Transverse colon (tissue), 4 donors: ENCODE measurements at regions not wholly inside any gene's neighbourhood (a gene's known extent, or its start where the extent isn't known, plus 50 kb on each side); places are given as distances from the start of the nearest gene placed in this dataset.

Source experiments
- DNase-seq: peaks from one replicate; pipeline ENCODE4 v3.0.0-alpha.2; 2019
- H3K27ac ChIP-seq, 4 donors: fragments of 200-600 bp; sonication (generic); 2 replicates each; pipeline ENCODE4 v1.5.1; 2016 to 2018; ENCODE audit warnings: inconsistent platforms in 4 of 4
- H3K27me3 ChIP-seq: fragments of 200-600 bp; sonication (generic); 2 replicates; pipeline ENCODE4 v1.5.1; 2017; ENCODE audit warnings: inconsistent platforms
- H3K36me3 ChIP-seq, 4 donors: fragments of 200-600 bp; sonication (generic); 2 replicates each; pipeline ENCODE4 v1.5.1; 2017 to 2019; ENCODE audit warnings: inconsistent platforms in 4 of 4
- H3K4me1 ChIP-seq, 4 donors: fragments of 200-600 bp; sonication (generic); 2 replicates each; pipeline ENCODE4 v1.5.1; 2017 to 2020; ENCODE audit warnings: inconsistent platforms in 4 of 4
- H3K4me3 ChIP-seq, 4 donors: fragments of 200-600 bp; sonication (generic); 1 replicate in 1 of 4; 2 replicates in 3 of 4; pipeline versions ENCODE4 v1.5.1 to v1.6.1; 2017 to 2019; ENCODE audit warnings: inconsistent platforms in 4 of 4
- H3K9me3 ChIP-seq, 2 donors: fragments of 200-600 bp; sonication (generic); 2 replicates each; pipeline ENCODE4 v1.5.1; 2017 to 2019; ENCODE audit warnings: inconsistent platforms in 2 of 2
- EP300 ChIP-seq: sonication (generic); formaldehyde crosslinking; IDR thresholded peaks from one replicate; pipeline ENCODE4 v1.6.1; 2017; ENCODE audit warnings: antibody characterized with exemption, low read depth
- POLR2A ChIP-seq: fragments of 450-650 bp; IDR thresholded peaks from one replicate; pipeline ENCODE4 v1.6.1; 2016; ENCODE audit warnings: antibody characterized with exemption, mild to moderate bottlenecking, moderate library complexity
- POLR2AphosphoS5 ChIP-seq, 3 donors: sonication (generic); formaldehyde crosslinking; IDR thresholded peaks; one replicate each; pipeline ENCODE4 v1.6.1; 2016; ENCODE audit warnings: antibody characterized with exemption in 3 of 3
- WGBS, 2 donors: methylation state at CpG; one replicate each; pipeline ENCODE4 v1.1.5; 2018; ENCODE audit warnings: low coverage in 1 of 2; 5-methylcytosine and 5-hydroxymethylcytosine counted together
- in situ Hi-C, 4 donors: fragments of 200-750 bp; cut with MboI; loops; one replicate each; pipeline versions ENCODE4 v1.15.0 to v1.15.1; 2017; ENCODE audit warnings: low sequenced_read_pairs in 3 of 4, low pct_ligation_motif_present in 1 of 4, low pct_unique_long_range_greater_than_20kb in 1 of 4
- intact Hi-C: fragments of 100-400 bp; cut with DNase I; formaldehyde crosslinking; loops from one replicate; pipeline ENCODE4 v1.15.1; 2023; ENCODE audit warnings: low total_unique reads
- TF ChIP-seq, protein P1 (sequence below), 5 experiments: fragments of 200-600 bp in 3 of 5; fragments of 450-650 bp in 2 of 5; sonication (generic) in 3 of 5; IDR thresholded peaks; 1 replicate in 2 of 5; 2 replicates in 3 of 5; pipeline ENCODE4 v1.5.1; 2016 to 2017; ENCODE audit warnings: antibody characterized with exemption in 5 of 5, inconsistent platforms in 3 of 5, mild to moderate bottlenecking in 2 of 5, moderate library complexity in 1 of 5

DNA sequence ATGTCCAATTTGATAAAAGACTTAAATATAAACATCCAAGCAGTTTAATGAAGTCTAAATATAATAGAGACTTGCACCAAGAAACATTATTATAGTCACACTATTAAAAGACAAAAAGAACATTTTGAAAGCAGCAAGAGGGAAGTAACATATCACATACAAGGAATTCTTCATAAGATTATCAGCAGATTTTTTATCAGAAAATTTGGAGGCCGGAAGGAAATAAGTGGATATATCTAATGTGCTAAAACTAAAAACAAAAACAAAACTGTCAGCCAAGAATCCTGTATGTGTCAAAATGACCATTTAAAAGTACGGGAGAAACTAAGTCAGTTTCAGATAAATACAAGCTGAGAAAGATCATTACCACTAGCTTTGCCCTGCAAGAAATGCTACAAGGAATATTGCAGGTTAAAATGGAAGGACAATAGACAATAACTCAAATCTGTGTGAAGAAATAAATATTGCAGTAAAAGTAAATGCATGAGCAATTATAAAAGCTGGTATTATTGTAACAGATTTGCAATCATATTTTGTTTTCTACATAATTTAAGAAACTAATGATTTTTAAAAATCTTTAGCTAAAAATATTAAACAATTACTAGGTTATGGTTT lies 1665.9 kb upstream of the PCDH20 start:
- Histone ChIP-seq H3K4me3 (no peak overlapping the region), H3K27ac (no peak overlapping the region), H3K9me3 (peaks cover 4 to 8% of the 10 kb centered on the region in 2 donors), H3K36me3 (no peaks in the 10 kb centered on the region), H3K4me1 (no peaks in the 10 kb centered on the region), H3K27me3 (no peaks in the 10 kb centered on the region)
- WGBS, 2 donors = 90 to 92% methylated on average over 2 of the region's 2 CpGs
- TF ChIP-seq POLR2A = no peak
- TF ChIP-seq, protein P1, sequence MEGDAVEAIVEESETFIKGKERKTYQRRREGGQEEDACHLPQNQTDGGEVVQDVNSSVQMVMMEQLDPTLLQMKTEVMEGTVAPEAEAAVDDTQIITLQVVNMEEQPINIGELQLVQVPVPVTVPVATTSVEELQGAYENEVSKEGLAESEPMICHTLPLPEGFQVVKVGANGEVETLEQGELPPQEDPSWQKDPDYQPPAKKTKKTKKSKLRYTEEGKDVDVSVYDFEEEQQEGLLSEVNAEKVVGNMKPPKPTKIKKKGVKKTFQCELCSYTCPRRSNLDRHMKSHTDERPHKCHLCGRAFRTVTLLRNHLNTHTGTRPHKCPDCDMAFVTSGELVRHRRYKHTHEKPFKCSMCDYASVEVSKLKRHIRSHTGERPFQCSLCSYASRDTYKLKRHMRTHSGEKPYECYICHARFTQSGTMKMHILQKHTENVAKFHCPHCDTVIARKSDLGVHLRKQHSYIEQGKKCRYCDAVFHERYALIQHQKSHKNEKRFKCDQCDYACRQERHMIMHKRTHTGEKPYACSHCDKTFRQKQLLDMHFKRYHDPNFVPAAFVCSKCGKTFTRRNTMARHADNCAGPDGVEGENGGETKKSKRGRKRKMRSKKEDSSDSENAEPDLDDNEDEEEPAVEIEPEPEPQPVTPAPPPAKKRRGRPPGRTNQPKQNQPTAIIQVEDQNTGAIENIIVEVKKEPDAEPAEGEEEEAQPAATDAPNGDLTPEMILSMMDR (IDR thresholded peaks at IDR 0.05) = no peak
- TF ChIP-seq EP300 = no peak
- TF ChIP-seq POLR2AphosphoS5 (IDR thresholded peaks at IDR 0.05) = no peak
- intact Hi-C loops = no loop called here
- in situ Hi-C loops = no loop called here
- DNase-seq = no peak

DNA sequence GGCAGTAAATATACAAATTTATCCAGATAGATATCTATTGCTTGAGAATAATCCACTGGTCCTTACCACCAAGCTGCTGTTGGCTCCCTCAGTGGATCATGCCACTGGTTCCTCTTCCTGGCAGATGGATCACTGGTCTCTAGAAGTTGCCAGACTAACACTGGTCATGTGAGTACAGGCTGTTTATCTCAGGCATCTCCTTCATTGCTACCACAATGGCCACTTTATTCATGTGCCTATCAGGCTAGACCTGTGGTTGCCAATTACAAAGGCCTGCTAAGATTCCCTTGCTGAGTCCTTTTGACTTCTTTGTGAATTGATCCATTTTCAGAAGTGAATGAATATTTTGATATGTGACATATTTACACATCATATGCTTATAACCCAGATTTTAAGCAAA lies 1659.5 kb upstream of the PCDH20 start:
- Histone ChIP-seq H3K36me3 (no peaks in the 10 kb centered on the region), H3K4me3 (no peak overlapping the region), H3K9me3 (peaks cover 0 to under 1% of the 10 kb centered on the region in 2 donors), H3K27ac (no peak overlapping the region), H3K4me1 (no peaks in the 10 kb centered on the region), H3K27me3 (no peaks in the 10 kb centered on the region)
- TF ChIP-seq EP300 (no peak), POLR2AphosphoS5 (IDR thresholded peaks at IDR 0.05) (no peak), POLR2A (no peak)
- TF ChIP-seq, protein P1 (IDR thresholded peaks at IDR 0.05) = no peak
- in situ Hi-C loops = no loop called here
- intact Hi-C loops = no loop called here
- DNase-seq = no peak

DNA sequence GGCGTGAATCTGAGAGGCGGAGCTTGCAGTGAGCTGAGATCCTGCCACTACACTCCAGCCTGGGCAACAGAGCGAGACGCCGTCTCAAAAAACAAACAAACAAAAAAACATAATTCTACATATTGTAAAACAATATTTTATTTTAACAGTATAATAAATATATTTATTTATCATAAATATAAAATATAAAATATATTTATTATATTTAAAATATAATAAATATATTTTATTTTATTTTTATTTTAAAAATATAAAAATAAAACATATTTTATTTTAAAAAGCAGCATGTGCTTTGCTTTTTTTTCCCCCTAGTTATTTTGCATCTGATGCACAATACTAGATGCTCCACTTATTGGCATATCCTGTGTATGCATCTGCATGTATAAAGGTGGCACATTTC lies 1634.6 kb upstream of the PCDH20 start:
- DNase-seq = no peak
- Histone ChIP-seq H3K27ac (no peak overlapping the region), H3K4me3 (no peak overlapping the region), H3K4me1 (no peaks in the 10 kb centered on the region), H3K27me3 (no peaks in the 10 kb centered on the region), H3K9me3 (no peaks in the 10 kb centered on the region), H3K36me3 (no peaks in the 10 kb centered on the region)
- in situ Hi-C loops = no loop called here
- 81 to 92% methylated on average over 4 to 5 of the region's 5 CpGs for WGBS, 2 donors
- TF ChIP-seq POLR2AphosphoS5 (IDR thresholded peaks at IDR 0.05) = no peak
- TF ChIP-seq, protein P1 (IDR thresholded peaks at IDR 0.05) = no peak
- TF ChIP-seq EP300 = no peak
- no peak for TF ChIP-seq POLR2A
- intact Hi-C loops = no loop called here

DNA sequence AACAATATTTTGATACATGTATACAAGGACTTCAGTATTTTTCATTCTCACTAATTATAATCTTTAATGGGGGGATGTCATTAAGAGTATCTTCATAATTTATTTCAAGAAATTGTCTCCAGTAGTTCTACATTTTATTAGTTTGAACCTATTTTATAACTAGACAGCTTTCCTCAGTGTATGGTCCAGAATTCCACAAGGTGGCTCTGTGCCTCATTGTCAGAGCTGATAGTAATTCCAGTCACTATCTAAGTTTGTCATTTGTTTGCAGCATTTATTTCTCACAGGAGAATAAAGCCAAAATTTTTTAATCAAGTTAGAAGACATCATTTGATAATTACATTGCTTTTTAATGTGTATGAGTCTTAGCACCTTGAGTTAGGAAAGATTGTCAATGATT lies 1633.0 kb upstream of the PCDH20 start:
- no peak overlapping the region for H3K27ac ChIP-seq
- in situ Hi-C loops (no loop called here), intact Hi-C loops (no loop called here)
- no peaks in the 10 kb centered on the region for H3K9me3 ChIP-seq
- no peak for TF ChIP-seq POLR2A
- no peak for TF ChIP-seq EP300
- TF ChIP-seq POLR2AphosphoS5 (IDR thresholded peaks at IDR 0.05) = no peak
- TF ChIP-seq, protein P1 (IDR thresholded peaks at IDR 0.05) = no peak
- H3K4me1 ChIP-seq = no peaks in the 10 kb centered on the region
- H3K4me3 ChIP-seq = no peak overlapping the region
- no peaks in the 10 kb centered on the region for H3K27me3 ChIP-seq
- no peak for DNase-seq
- H3K36me3 ChIP-seq = no peaks in the 10 kb centered on the region
